ENCODE measurements at regions not wholly inside any gene's neighbourhood (a gene's known extent, or its start where the extent isn't known, plus 50 kb on each side); places are given as distances from the start of the nearest gene placed in this dataset.
"Not testable (repeated sequence)": the region's sequence is repeated elsewhere in the genome, so short reads cannot be mapped to it uniquely, and the experiment has no call there.

DNA sequence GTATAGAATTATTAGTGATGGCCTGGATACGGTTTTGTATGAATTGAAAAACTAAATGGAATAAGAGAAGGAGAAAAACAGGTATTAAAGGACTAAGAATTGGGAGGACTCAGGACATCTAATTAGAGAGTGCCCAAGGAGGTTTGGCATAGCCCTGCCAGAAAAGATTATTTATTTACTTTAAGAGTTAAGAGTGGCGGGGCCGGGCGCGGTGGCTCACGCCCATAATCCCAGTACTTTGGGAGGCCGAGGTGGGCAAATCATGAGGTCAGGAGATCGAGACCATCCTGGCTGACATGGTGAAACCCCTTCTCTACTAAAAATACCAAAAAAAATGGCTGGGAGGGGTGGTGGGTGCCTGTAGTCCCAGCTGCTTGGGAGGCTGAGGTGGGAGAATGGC is 115.2 kb upstream of the KCNJ3 start:
- POLR2A ChIA-PET; intact Hi-C loops (cut with micrococcal nuclease); H3K9ac ChIP-seq (ENCODE audit: insufficient read depth in 1 of 2, low read depth in 2 of 2, low read length in 2 of 2); CTCF ChIA-PET (ENCODE audit: low intra/inter-chr PET ratio); DNase-seq (ENCODE audit: extremely low read depth in 1 of 4, low spot score in 3 of 4); H4K20me1 ChIP-seq (replicated peaks; ENCODE audit: control insufficient read depth, insufficient read depth, low read length); H3K4me1 ChIP-seq (replicated peaks in 1 of 2; ENCODE audit: control insufficient read depth in 2 of 2, insufficient read depth in 2 of 2, low read length in 2 of 2); H3K4me2 ChIP-seq (ENCODE audit: insufficient read depth, low read length); in situ Hi-C loops (cut with MboI); H3K9me1 ChIP-seq (ENCODE audit: control insufficient read depth, insufficient read depth, low read length); H2AFZ ChIP-seq (ENCODE audit: low read depth, low read length); H3K4me3 ChIP-seq; H3K79me2 ChIP-seq (ENCODE audit: control insufficient read depth, insufficient read depth, low read length); H3K27me3 ChIP-seq (ENCODE audit: control insufficient read depth in 2 of 2, insufficient read depth in 2 of 2, low read length in 2 of 2); ATAC-seq; H3K36me3 ChIP-seq (ENCODE audit: control insufficient read depth, insufficient read depth, low read length); H3K9me3 ChIP-seq (replicated peaks; ENCODE audit: control insufficient read depth, insufficient read depth, low read depth, low read length); FAIRE-seq; H3K27ac ChIP-seq (ENCODE audit: extremely low read depth, low read depth, low read length); BruUV-seq (replicated peaks): not testable (repeated sequence)
- WGBS (ENCODE audit: insufficient coverage, low coverage, missing lambda C conversion rate): under 1% methylated on average over 8 of the region's 8 CpGs

DNA sequence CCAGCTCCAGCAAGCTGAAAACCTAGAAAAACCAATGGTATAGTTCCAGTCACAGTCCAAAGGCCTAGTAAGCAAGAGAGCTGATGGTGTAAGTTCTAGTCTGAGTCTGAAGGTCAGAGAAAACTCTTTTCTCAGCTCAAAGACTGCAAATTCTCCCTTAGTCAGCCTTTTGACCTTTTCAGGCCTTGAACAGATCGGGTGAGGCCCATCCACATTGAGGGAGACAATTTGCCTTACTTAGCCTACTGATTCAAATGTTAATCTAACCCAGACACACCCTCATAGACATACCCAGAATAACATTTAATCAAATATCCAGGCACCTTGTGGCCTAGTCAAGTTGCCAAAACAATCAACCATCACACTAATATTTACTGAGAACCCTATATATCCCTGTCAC is 110.8 kb upstream of the KCNJ3 start:
- H3K27me3 ChIP-seq (ENCODE audit: control insufficient read depth in 2 of 2, insufficient read depth in 2 of 2, low read length in 2 of 2): no peaks in the 10 kb centered on the region
- no peak overlapping the region for H3K4me3 ChIP-seq
- 0 out of 2 replicates have a peak, but pooled peaks cover 2% of the 10 kb centered on the region for H3K9me3 ChIP-seq (replicated peaks; ENCODE audit: control insufficient read depth, insufficient read depth, low read depth, low read length)
- H3K9ac ChIP-seq (ENCODE audit: insufficient read depth in 1 of 2, low read depth in 2 of 2, low read length in 2 of 2): no peak overlapping the region
- H3K36me3 ChIP-seq (ENCODE audit: control insufficient read depth, insufficient read depth, low read length): no peaks in the 10 kb centered on the region
- ATAC-seq (no peak), DNase-seq (ENCODE audit: extremely low read depth in 1 of 4, low spot score in 3 of 4) (no peak), FAIRE-seq (no peak)
- no peaks in the 10 kb centered on the region for H3K9me1 ChIP-seq (ENCODE audit: control insufficient read depth, insufficient read depth, low read length)
- H3K27ac ChIP-seq (ENCODE audit: extremely low read depth, low read depth, low read length): no peak overlapping the region
- H3K79me2 ChIP-seq (ENCODE audit: control insufficient read depth, insufficient read depth, low read length): no peaks in the 10 kb centered on the region
- H3K4me1 ChIP-seq (replicated peaks in 1 of 2; ENCODE audit: control insufficient read depth in 2 of 2, insufficient read depth in 2 of 2, low read length in 2 of 2): no peaks in the 10 kb centered on the region
- no peak overlapping the region for H2AFZ ChIP-seq (ENCODE audit: low read depth, low read length)
- 0% methylated on average over 1 of the region's 1 CpG for WGBS (ENCODE audit: insufficient coverage, low coverage, missing lambda C conversion rate)
- in situ Hi-C loops (cut with MboI): no loop called here
- H3K4me2 ChIP-seq (ENCODE audit: insufficient read depth, low read length): no peak overlapping the region
- H4K20me1 ChIP-seq (replicated peaks; ENCODE audit: control insufficient read depth, insufficient read depth, low read length): no peaks in the 10 kb centered on the region
- intact Hi-C loops (cut with micrococcal nuclease): no loop called here
- POLR2A ChIA-PET: no interaction called here
- CTCF ChIA-PET (ENCODE audit: low intra/inter-chr PET ratio): no interaction called here
- BruUV-seq (replicated peaks): no TSS peak
- TF ChIP-seq, protein P1, sequence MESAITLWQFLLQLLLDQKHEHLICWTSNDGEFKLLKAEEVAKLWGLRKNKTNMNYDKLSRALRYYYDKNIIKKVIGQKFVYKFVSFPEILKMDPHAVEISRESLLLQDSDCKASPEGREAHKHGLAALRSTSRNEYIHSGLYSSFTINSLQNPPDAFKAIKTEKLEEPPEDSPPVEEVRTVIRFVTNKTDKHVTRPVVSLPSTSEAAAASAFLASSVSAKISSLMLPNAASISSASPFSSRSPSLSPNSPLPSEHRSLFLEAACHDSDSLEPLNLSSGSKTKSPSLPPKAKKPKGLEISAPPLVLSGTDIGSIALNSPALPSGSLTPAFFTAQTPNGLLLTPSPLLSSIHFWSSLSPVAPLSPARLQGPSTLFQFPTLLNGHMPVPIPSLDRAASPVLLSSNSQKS (CRISPR knock-in tag; IDR thresholded peaks at IDR 0.05): no peak
- no peak for TF ChIP-seq ZNF668 (CRISPR knock-in tag; IDR thresholded peaks at IDR 0.05)
- no peak for TF ChIP-seq TCF7 (IDR thresholded peaks at IDR 0.05; ENCODE audit: borderline replicate concordance)
- TF ChIP-seq, protein P2, sequence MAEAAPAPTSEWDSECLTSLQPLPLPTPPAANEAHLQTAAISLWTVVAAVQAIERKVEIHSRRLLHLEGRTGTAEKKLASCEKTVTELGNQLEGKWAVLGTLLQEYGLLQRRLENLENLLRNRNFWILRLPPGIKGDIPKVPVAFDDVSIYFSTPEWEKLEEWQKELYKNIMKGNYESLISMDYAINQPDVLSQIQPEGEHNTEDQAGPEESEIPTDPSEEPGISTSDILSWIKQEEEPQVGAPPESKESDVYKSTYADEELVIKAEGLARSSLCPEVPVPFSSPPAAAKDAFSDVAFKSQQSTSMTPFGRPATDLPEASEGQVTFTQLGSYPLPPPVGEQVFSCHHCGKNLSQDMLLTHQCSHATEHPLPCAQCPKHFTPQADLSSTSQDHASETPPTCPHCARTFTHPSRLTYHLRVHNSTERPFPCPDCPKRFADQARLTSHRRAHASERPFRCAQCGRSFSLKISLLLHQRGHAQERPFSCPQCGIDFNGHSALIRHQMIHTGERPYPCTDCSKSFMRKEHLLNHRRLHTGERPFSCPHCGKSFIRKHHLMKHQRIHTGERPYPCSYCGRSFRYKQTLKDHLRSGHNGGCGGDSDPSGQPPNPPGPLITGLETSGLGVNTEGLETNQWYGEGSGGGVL (CRISPR knock-in tag; IDR thresholded peaks at IDR 0.05): no peak
- TF ChIP-seq ZNF175 (CRISPR knock-in tag; IDR thresholded peaks at IDR 0.05; ENCODE audit: low read depth): no peak
- TF ChIP-seq KLF6 (CRISPR knock-in tag; IDR thresholded peaks at IDR 0.05; ENCODE audit: borderline replicate concordance): no peak
- TF ChIP-seq EZH2 (IDR thresholded peaks at IDR 0.05; ENCODE audit: borderline replicate concordance, low read depth, low read length): no peak
- no peak for TF ChIP-seq GABPB1 (CRISPR knock-in tag; IDR thresholded peaks at IDR 0.05)
- TF ChIP-seq, protein P3, sequence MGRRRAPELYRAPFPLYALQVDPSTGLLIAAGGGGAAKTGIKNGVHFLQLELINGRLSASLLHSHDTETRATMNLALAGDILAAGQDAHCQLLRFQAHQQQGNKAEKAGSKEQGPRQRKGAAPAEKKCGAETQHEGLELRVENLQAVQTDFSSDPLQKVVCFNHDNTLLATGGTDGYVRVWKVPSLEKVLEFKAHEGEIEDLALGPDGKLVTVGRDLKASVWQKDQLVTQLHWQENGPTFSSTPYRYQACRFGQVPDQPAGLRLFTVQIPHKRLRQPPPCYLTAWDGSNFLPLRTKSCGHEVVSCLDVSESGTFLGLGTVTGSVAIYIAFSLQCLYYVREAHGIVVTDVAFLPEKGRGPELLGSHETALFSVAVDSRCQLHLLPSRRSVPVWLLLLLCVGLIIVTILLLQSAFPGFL (CRISPR knock-in tag; IDR thresholded peaks at IDR 0.05): no peak
- no peak for TF ChIP-seq NFRKB (IDR thresholded peaks at IDR 0.05; ENCODE audit: low read depth)
- no peak for TF ChIP-seq ZNF282 (CRISPR knock-in tag; IDR thresholded peaks at IDR 0.05)
- TF ChIP-seq, protein P4, sequence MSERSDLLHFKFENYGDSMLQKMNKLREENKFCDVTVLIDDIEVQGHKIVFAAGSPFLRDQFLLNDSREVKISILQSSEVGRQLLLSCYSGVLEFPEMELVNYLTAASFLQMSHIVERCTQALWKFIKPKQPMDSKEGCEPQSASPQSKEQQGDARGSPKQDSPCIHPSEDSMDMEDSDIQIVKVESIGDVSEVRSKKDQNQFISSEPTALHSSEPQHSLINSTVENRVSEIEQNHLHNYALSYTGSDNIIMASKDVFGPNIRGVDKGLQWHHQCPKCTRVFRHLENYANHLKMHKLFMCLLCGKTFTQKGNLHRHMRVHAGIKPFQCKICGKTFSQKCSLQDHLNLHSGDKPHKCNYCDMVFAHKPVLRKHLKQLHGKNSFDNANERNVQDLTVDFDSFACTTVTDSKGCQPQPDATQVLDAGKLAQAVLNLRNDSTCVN (CRISPR knock-in tag; IDR thresholded peaks at IDR 0.05): no peak

Measured in K562 (cell line).